Left lung (tissue), 4 donors: ENCODE measurements at regions not wholly inside any gene's neighbourhood (a gene's known extent, or its start where the extent isn't known, plus 50 kb on each side); places are given as distances from the start of the nearest gene placed in this dataset.

Experiments
- ATAC-seq: fragments of 200-7000 bp; cut with Tn5 transposase; one replicate; pipeline ENCODE4 v1.9.1; 2020; ENCODE audit warnings: moderate library complexity
- DNase-seq, 4 donors: peaks; one replicate each; pipeline ENCODE4 v3.0.0-alpha.2; 2013 to 2020
- H3K27ac ChIP-seq, 2 donors: fragments of 200-600 bp; sonication (generic) in 1 of 2; one replicate each; pipeline versions ENCODE4 v1.5.0 to v1.8.0; 2020 to 2021
- H3K27me3 ChIP-seq, 2 donors: fragments of 200-600 bp; sonication (generic) in 1 of 2; one replicate each; pipeline versions ENCODE4 v1.5.0 to v1.8.0; 2020 to 2021
- H3K36me3 ChIP-seq, 2 donors: fragments of 200-600 bp; sonication (generic) in 1 of 2; one replicate each; pipeline versions ENCODE4 v1.5.0 to v1.8.0; 2020 to 2021
- H3K4me1 ChIP-seq, 2 donors: fragments of 200-600 bp; one replicate each; pipeline ENCODE4 v1.8.0; 2021
- H3K4me3 ChIP-seq, 2 donors: fragments of 200-600 bp; sonication (generic) in 1 of 2; one replicate each; pipeline versions ENCODE4 v1.5.0 to v1.8.0; 2020 to 2021; ENCODE audit warnings: mild to moderate bottlenecking in 1 of 2
- H3K9me3 ChIP-seq, 2 donors: fragments of 200-600 bp; sonication (generic) in 1 of 2; one replicate each; pipeline versions ENCODE4 v1.5.0 to v1.8.0; 2020 to 2021
- CTCF ChIP-seq, 2 donors: fragments of 200-600 bp; sonication (generic) in 1 of 2; IDR thresholded peaks; one replicate each; pipeline versions ENCODE4 v1.5.0 to v1.8.0; 2021; ENCODE audit warnings: antibody characterized with exemption in 2 of 2
- intact Hi-C, 2 donors: fragments of 100-400 bp; cut with DNase I; formaldehyde crosslinking; loops; one replicate each; pipeline versions ENCODE4 v1.11.2 to v1.14.2; 2022
- donor health status: DM: no; HTN: yes; CAD: no.
- donor health status: DM: no; HTN: no; CAD: no.

DNA sequence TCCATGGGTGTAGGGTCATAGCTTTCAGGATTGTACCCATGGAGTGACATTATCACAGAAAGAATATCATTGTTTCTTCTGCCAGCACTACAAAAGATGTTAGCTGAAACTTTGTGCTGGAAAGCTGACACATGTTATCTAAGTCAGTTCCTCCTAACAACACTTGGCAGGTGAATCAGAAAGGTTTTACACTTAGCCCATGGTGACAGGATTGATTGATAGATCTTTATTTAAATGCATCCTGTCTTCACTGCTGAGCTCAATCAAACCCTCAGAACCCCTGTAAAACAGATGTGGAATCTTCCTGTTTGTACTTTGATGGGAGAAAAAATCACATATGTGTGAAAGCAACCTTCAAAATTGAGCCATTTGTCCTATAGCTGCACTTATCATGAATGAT, 811.5 kb upstream of the ANO3 start:
- Histone ChIP-seq H3K27ac (no peak overlapping the region), H3K4me3 (no peak overlapping the region)
- intact Hi-C loops, result no loop called here

DNA sequence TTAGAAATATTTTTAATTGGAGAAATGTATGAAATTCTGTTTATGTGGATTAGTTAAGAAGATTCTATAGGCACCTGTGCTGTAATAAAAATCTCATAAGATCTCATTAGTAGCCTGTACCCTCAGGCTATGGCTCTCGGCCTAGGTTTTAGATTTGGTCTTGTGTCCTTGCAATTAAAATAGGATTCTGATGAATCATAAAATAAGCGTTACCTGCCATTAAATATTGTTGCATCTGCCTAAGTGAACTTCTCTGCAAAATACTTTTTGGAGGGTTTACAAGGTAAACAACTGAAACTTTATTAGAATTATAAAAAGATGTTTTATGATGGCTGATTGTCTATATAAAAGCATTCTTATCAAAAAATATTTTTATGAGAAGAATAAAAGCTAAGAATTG, 804.1 kb upstream of the ANO3 start:
- no peaks in the 10 kb centered on the region for H3K36me3 ChIP-seq
- DNase-seq (no peak), ATAC-seq (no peak)
- no peak overlapping the region for H3K27ac ChIP-seq
- intact Hi-C loops, result no loop called here
- no peak overlapping the region for H3K4me3 ChIP-seq
- no peaks in the 10 kb centered on the region for H3K9me3 ChIP-seq
- no peaks in the 10 kb centered on the region for H3K4me1 ChIP-seq
- no peaks in the 10 kb centered on the region for H3K27me3 ChIP-seq
- TF ChIP-seq CTCF (IDR thresholded peaks at IDR 0.05), result no peak

More for the DNA sequence above, 811.5 kb upstream of the ANO3 start:
- Histone ChIP-seq H3K4me1 (no peaks in the 10 kb centered on the region), H3K9me3 (no peaks in the 10 kb centered on the region), H3K27me3 (no peaks in the 10 kb centered on the region), H3K36me3 (no peaks in the 10 kb centered on the region)
- ATAC-seq, result no peak
- TF ChIP-seq CTCF (IDR thresholded peaks at IDR 0.05), result no peak
- DNase-seq, result no peak

DNA sequence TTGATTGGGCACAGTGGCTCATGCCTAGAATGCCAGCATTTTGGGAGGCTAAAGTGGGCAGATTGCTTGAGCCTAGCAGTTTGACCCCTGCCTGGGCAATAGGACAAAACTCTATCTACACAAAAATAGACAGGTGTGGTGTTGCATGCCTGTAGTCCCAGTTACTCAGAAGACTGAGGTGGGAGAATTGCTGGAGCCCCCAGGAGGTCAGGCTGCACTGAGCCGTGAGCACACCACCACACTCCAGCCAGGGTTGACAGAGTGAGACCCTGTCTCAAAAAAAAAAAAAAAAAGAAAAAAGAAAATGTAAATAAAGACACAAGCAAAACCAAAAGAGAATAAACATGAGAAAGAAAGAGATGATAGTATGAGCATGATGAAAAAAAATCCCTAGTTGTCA, 802.4 kb upstream of the ANO3 start:
- Histone ChIP-seq H3K4me1 (no peaks in the 10 kb centered on the region), H3K4me3 (no peak overlapping the region), H3K9me3 (no peaks in the 10 kb centered on the region), H3K36me3 (no peaks in the 10 kb centered on the region), H3K27me3 (no peaks in the 10 kb centered on the region), H3K27ac (no peak overlapping the region)
- intact Hi-C loops, result no loop called here
- ATAC-seq (no peak), DNase-seq (no peak)
- TF ChIP-seq CTCF (IDR thresholded peaks at IDR 0.05), result no peak

DNA sequence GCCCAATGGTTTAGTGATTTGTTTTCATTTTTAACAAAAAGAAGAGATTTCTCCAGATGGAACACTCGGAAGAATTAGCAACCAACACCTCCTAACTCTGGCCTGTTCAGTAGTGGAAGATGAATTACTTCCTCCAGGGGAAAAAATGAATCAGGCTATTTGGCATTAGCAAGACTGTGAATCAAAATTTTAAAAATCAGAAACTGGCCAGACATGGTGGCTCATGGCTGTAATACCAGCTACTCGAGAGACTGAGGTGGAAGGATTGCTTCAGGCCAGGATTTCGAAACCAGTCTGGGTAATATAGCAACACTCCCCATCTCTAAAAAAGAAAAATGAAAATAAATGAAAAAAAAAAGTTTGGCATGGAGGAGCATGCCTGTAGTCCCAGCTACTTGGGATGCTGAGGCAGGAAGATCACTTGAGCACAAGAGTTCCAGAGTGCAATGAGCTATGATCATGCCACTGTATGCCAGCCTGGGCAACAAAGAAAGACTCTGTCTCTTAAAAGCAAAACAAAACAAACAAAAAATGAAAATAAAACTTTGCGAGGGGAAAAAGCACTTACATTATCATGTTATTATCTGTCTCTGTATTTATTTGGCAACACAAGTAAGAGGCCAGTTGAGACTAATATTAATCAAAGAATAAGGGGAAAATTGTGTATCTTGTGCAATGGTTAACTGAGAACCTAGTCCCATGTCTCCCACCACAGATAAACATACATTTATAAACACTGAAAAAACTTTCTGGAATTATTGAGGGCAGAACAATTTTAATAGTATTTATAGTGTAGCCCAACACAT, 796.3 kb upstream of the ANO3 start:
- intact Hi-C loops, result no loop called here
- Histone ChIP-seq H3K4me3 (no peak overlapping the region), H3K27ac (no peak overlapping the region), H3K27me3 (no peaks in the 10 kb centered on the region), H3K4me1 (no peaks in the 10 kb centered on the region), H3K9me3 (no peaks in the 10 kb centered on the region), H3K36me3 (no peaks in the 10 kb centered on the region)
- DNase-seq, result peak in 2 of 4 donors; percentile 17 to 35
- ATAC-seq, result peak; percentile 48
- TF ChIP-seq CTCF (IDR thresholded peaks at IDR 0.05), result no peak

DNA sequence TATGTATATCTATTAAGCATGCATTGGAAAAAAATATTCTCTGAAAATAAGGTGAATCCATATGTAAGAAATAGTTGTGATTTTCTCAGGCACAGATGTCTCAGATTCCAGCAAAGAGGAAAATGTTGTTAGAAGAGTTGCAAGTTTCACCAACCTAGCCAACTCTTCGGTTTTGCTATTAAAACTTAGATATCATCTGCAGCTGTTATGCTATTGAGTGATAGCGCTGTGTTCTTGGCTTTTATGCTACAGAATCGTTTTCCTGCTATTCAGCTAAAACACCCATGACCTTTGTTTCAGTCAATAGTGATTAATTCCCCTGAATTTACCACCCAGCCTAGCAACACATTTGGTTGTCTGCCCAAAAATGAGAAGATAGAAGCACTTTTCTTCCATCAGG, 795.6 kb upstream of the ANO3 start:
- peak in 2 of 4 donors; percentile 17 to 21 for DNase-seq

More for the DNA sequence above, 795.6 kb upstream of the ANO3 start:
- intact Hi-C loops, result no loop called here
- Histone ChIP-seq H3K9me3 (no peaks in the 10 kb centered on the region), H3K4me1 (no peaks in the 10 kb centered on the region), H3K27me3 (no peaks in the 10 kb centered on the region), H3K27ac (no peak overlapping the region), H3K36me3 (no peaks in the 10 kb centered on the region), H3K4me3 (no peak overlapping the region)
- no peak for TF ChIP-seq CTCF (IDR thresholded peaks at IDR 0.05)
- no peak for ATAC-seq
